ENCODE measurements at regions not wholly inside any gene's neighbourhood (a gene's known extent, or its start where the extent isn't known, plus 50 kb on each side); places are given as distances from the start of the nearest gene placed in this dataset.
"Not testable (repeated sequence)": the region's sequence is repeated elsewhere in the genome, so short reads cannot be mapped to it uniquely, and the experiment has no call there.

GRCh38 chrX:52576474-52576873 is 59.6 kb upstream of the XAGE1B start:
- Histone ChIP-seq H3K79me2 (ENCODE audit: low read depth) (no peaks in the 10 kb centered on the region), H3K4me1 (no peaks in the 10 kb centered on the region), H4K20me1 (ENCODE audit: low read depth) (no peaks in the 10 kb centered on the region), H3F3A (ENCODE audit: low read depth) (no peaks in the 10 kb centered on the region), H3K4me3 (no peak overlapping the region), H3K27me3 (no peaks in the 10 kb centered on the region), H3K36me3 (no peaks in the 10 kb centered on the region), H3K4me2 (no peak overlapping the region), H3K9me3 (ENCODE audit: low read depth) (no peaks in the 10 kb centered on the region), H3K9ac (no peak overlapping the region), H3K27ac (no peak overlapping the region), H2AFZ (replicated peaks) (no peak overlapping the region)
- Mint-ChIP-seq H3K4me3 (no peak overlapping the region), H3K4me1 (peaks cover 14% of the 10 kb centered on the region), H3K27ac (no peak overlapping the region), H3K36me3 (no peaks in the 10 kb centered on the region), H3K27me3 (ENCODE audit: insufficient read depth, low read depth) (peaks cover 9% of the 10 kb centered on the region), H3K9me3 (peaks cover 2% of the 10 kb centered on the region)
- no peak for TF ChIP-seq EZH2phosphoT487 (IDR thresholded peaks at IDR 0.05)
- TF ChIP-seq EZH2 (IDR thresholded peaks at IDR 0.05) = no peak
- no peak for TF ChIP-seq CTCF (IDR thresholded peaks at IDR 0.05)
- no peak for DNase-seq (ENCODE audit: low spot score)

- Histone ChIP-seq H4K20me1 (ENCODE audit: low read depth) (no peaks in the 10 kb centered on the region), H2AFZ (replicated peaks) (no peak overlapping the region), H3K9me3 (ENCODE audit: low read depth) (no peaks in the 10 kb centered on the region), H3F3A (ENCODE audit: low read depth) (no peaks in the 10 kb centered on the region), H3K4me3 (no peak overlapping the region), H3K27me3 (no peaks in the 10 kb centered on the region), H3K79me2 (ENCODE audit: low read depth) (no peaks in the 10 kb centered on the region), H3K27ac (no peak overlapping the region), H3K4me2 (no peak overlapping the region), H3K4me1 (no peaks in the 10 kb centered on the region), H3K36me3 (no peaks in the 10 kb centered on the region), H3K9ac (no peak overlapping the region)
- DNase-seq (ENCODE audit: low spot score) = peak; percentile 76
- TF ChIP-seq CTCF (IDR thresholded peaks at IDR 0.05) = peak; percentile 65
- TF ChIP-seq EZH2phosphoT487 (IDR thresholded peaks at IDR 0.05) = no peak
- TF ChIP-seq EZH2 (IDR thresholded peaks at IDR 0.05) = no peak
- peak overlapping the region; percentile 83 for H3K27ac Mint-ChIP-seq
- H3K9me3 Mint-ChIP-seq = peaks cover 2% of the 10 kb centered on the region
- H3K4me3 Mint-ChIP-seq = no peak overlapping the region
- H3K4me1 Mint-ChIP-seq = peaks cover 11% of the 10 kb centered on the region
- peaks cover 9% of the 10 kb centered on the region for H3K27me3 Mint-ChIP-seq (ENCODE audit: insufficient read depth, low read depth)
- H3K36me3 Mint-ChIP-seq = no peaks in the 10 kb centered on the region
Measured at GRCh38 chrX:52574416-52575275, 57.8 kb upstream of the XAGE1B start.

GRCh38 chrX:52568146-52568545 is 51.3 kb upstream of the XAGE1B start:
- H3K4me3 Mint-ChIP-seq, H3K36me3 Mint-ChIP-seq: not testable (repeated sequence)

More at GRCh38 chrX:52568146-52568545, 51.3 kb upstream of the XAGE1B start:
- not testable (repeated sequence) for H3K27ac ChIP-seq; H3K9ac ChIP-seq; H3K9me3 ChIP-seq (ENCODE audit: low read depth); H3K36me3 ChIP-seq; H3K4me2 ChIP-seq; H3K27me3 Mint-ChIP-seq (ENCODE audit: insufficient read depth, low read depth); H3K9me3 Mint-ChIP-seq; H3K79me2 ChIP-seq (ENCODE audit: low read depth); H4K20me1 ChIP-seq (ENCODE audit: low read depth); DNase-seq (ENCODE audit: low spot score); H3K27me3 ChIP-seq; H2AFZ ChIP-seq (replicated peaks); H3F3A ChIP-seq (ENCODE audit: low read depth); H3K4me1 ChIP-seq; H3K4me3 ChIP-seq; H3K27ac Mint-ChIP-seq; H3K4me1 Mint-ChIP-seq

Data from neural progenitor cell (in vitro differentiated cells).